Nephron (organoid): ENCODE measurements at regions not wholly inside any gene's neighbourhood (a gene's known extent, or its start where the extent isn't known, plus 50 kb on each side); places are given as distances from the start of the nearest gene placed in this dataset.
"Not testable (repeated sequence)": the region's sequence is repeated elsewhere in the genome, so short reads cannot be mapped to it uniquely, and the experiment has no call there.

Experiments
- H3K27ac Mint-ChIP-seq, 3 experiments: 2 replicates each; pipeline ENCODE4 v1.8.0; 2020; ENCODE audit warnings: mixed read lengths in 3 of 3, mild to moderate bottlenecking in 2 of 3, moderate library complexity in 1 of 3
- H3K27me3 Mint-ChIP-seq: 2 replicates; pipeline ENCODE4 v1.8.0; 2021; ENCODE audit warnings: low read depth, mild to moderate bottlenecking, moderate library complexity, mixed read lengths
- H3K36me3 Mint-ChIP-seq: 2 replicates; pipeline ENCODE4 v1.8.0; 2020; ENCODE audit warnings: low read depth, mixed read lengths
- H3K4me1 Mint-ChIP-seq: 2 replicates; pipeline ENCODE4 v1.8.0; 2020; ENCODE audit warnings: mixed read lengths
- H3K4me3 Mint-ChIP-seq, 3 experiments: 2 replicates each; pipeline ENCODE4 v1.8.0; 2020; ENCODE audit warnings: mild to moderate bottlenecking in 3 of 3, mixed read lengths in 3 of 3, moderate library complexity in 2 of 3
- H3K9me3 Mint-ChIP-seq: 2 replicates; pipeline ENCODE4 v1.8.0; 2020; ENCODE audit warnings: mixed read lengths
- CTCF ChIP-seq, 3 experiments: fragments of 200-600 bp; sonication (generic); IDR thresholded peaks; one replicate each; pipeline ENCODE4 v1.5.0; 2021; ENCODE audit warnings: antibody characterized with exemption in 3 of 3; ENCODE audit not compliant: unreplicated experiment in 3 of 3

DNA sequence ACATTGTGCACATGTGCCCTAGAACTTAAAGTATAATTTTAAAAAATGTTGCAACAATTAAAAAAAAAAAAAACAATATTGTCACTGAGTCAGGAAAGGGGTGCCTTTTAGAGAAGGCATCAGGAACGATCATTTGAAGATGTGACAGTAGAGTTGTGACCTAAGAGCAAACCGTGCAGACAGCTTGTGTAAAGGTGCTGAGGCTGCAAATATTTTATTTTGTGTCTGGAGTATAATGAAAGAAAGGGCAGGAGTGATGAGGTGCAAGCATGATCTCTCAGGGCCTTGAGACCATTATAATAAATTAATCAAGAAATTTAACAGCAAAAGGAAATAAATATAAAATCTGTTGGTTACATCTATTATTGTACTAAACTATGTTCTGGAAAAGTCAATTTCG is 1219.7 kb downstream of the OLFM4 start:
- Mint-ChIP-seq H3K27me3 (no peaks in the 10 kb centered on the region), H3K4me3 (no peak overlapping the region), H3K4me1 (no peaks in the 10 kb centered on the region), H3K9me3 (peaks cover 5% of the 10 kb centered on the region), H3K27ac (no peak overlapping the region), H3K36me3 (no peaks in the 10 kb centered on the region)
- TF ChIP-seq CTCF (IDR thresholded peaks at IDR 0.05; ENCODE audit: unreplicated experiment in 3 of 3), result no peak

GRCh38 chr13:54261856-54262255 is 1233.2 kb downstream of the OLFM4 start:
- Mint-ChIP-seq H3K9me3 (peaks cover 2% of the 10 kb centered on the region), H3K4me3 (no peak overlapping the region), H3K27ac (no peak overlapping the region), H3K27me3 (no peaks in the 10 kb centered on the region), H3K36me3 (no peaks in the 10 kb centered on the region), H3K4me1 (no peaks in the 10 kb centered on the region)
- TF ChIP-seq CTCF (IDR thresholded peaks at IDR 0.05; ENCODE audit: unreplicated experiment in 3 of 3), result no peak

DNA sequence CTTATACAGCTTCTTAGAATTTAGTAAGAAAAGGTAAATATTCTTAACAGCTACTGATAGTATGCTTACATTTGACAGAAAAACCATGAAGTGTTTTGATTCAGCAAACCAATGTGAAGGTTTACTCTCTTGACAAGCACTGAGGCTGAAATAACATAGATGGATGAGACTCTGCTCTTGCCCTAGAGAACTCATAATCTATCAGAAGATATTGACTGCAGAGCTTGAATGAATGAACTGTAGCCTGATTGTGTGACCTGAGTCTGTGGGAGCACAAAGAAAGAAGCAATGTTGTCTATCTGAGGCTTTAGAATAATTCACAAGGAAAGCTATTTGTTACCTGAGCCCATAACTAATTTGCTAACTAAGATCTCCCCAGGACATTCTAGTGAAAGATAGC is 1235.3 kb downstream of the OLFM4 start:
- H3K4me1 Mint-ChIP-seq, result no peaks in the 10 kb centered on the region
- no peaks in the 10 kb centered on the region for H3K36me3 Mint-ChIP-seq
- H3K27me3 Mint-ChIP-seq, result no peaks in the 10 kb centered on the region
- no peak for TF ChIP-seq CTCF (IDR thresholded peaks at IDR 0.05; ENCODE audit: unreplicated experiment in 3 of 3)
- no peak overlapping the region for H3K27ac Mint-ChIP-seq
- no peak overlapping the region for H3K4me3 Mint-ChIP-seq
- H3K9me3 Mint-ChIP-seq, result peaks cover 2% of the 10 kb centered on the region

- not testable (repeated sequence) for H3K4me1 Mint-ChIP-seq, H3K9me3 Mint-ChIP-seq, H3K36me3 Mint-ChIP-seq, H3K4me3 Mint-ChIP-seq, H3K27me3 Mint-ChIP-seq, H3K27ac Mint-ChIP-seq
Measured at GRCh38 chr13:54267253-54267668, 1238.6 kb downstream of the OLFM4 start.

DNA sequence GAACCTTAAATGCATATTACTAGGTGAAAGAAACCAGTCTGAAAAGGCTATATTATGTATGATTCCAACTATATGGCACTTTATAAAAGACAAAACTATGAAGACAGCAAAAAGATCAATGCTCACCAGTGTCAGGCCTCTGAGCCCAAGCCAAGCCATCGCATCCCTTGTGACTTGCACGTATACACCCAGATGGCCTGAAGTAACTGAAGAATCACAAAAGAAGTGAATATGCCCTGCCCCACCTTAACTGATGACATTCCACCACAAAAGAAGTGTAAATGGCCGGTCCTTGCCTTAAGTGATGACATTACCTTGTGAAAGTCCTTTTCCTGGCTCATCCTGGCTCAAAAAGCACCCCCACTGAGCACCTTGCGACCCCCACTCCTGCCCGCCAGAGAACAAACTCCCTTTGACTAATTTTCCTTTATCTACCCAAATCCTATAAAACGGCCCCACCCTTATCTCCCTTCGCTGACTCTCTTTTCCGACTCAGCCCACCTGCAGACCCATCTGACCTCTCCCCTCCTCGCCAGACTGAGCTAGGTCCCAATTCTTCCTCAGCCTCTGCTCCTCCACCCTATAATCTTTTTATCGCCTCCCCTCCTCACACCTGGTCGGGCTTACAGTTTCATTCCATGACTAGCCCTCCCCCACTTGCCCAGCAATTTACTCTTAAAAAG is 1239.5 kb downstream of the OLFM4 start:
- not testable (repeated sequence) for H3K36me3 Mint-ChIP-seq, H3K4me1 Mint-ChIP-seq, H3K27me3 Mint-ChIP-seq, H3K9me3 Mint-ChIP-seq, H3K4me3 Mint-ChIP-seq, H3K27ac Mint-ChIP-seq

- no peak overlapping the region for H3K4me3 Mint-ChIP-seq
- no peaks in the 10 kb centered on the region for H3K4me1 Mint-ChIP-seq
- H3K27ac Mint-ChIP-seq, result no peak overlapping the region
- no peak for TF ChIP-seq CTCF (IDR thresholded peaks at IDR 0.05; ENCODE audit: unreplicated experiment in 3 of 3)
- peaks cover 22% of the 10 kb centered on the region for H3K9me3 Mint-ChIP-seq
- H3K27me3 Mint-ChIP-seq, result no peaks in the 10 kb centered on the region
- H3K36me3 Mint-ChIP-seq, result no peaks in the 10 kb centered on the region
Measured at GRCh38 chr13:54287062-54287764, 1258.6 kb downstream of the OLFM4 start.

DNA sequence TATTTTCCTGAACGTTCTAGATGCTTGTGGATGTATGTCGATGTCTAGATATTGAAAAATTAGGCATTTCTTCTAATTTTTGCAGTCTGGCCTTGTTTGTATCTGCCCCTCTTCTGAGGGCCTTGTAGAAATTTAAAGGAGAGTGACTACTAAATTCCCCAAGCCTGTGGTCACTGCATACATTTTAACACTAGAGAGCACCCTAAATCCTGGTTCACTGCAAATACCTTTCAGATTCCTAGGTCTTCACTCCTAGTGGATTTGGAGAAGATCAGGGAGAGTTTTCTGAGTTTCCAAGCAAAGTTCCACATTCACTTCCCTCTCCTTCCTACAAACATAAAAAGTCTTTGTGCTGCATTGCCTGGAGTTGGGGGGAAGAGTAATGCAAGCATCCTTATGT is 1272.5 kb downstream of the OLFM4 start:
- no peaks in the 10 kb centered on the region for H3K36me3 Mint-ChIP-seq
- H3K27me3 Mint-ChIP-seq, result no peaks in the 10 kb centered on the region
- H3K27ac Mint-ChIP-seq, result no peak overlapping the region
- no peaks in the 10 kb centered on the region for H3K9me3 Mint-ChIP-seq
- TF ChIP-seq CTCF (IDR thresholded peaks at IDR 0.05; ENCODE audit: unreplicated experiment in 3 of 3), result no peak
- H3K4me3 Mint-ChIP-seq, result no peak overlapping the region
- H3K4me1 Mint-ChIP-seq, result no peaks in the 10 kb centered on the region
